HCT116 (cell line): ENCODE measurements at regions not wholly inside any gene's neighbourhood (a gene's known extent, or its start where the extent isn't known, plus 50 kb on each side); places are given as distances from the start of the nearest gene placed in this dataset.

ENCODE experiments used
- ATAC-seq: fragments of 200-7000 bp; cut with Tn5 transposase; 2 replicates; pipeline ENCODE4 v1.9.1; 2020; ENCODE audit warnings: mild to moderate bottlenecking, moderate library complexity
- BruUV-seq: library from RNA; stranded (reverse); fragments of 400-500 nt; replicated peaks from 2 replicates; lab custom pipeline; 2021; lab: Mats Ljungman, UMichigan
- CTCF ChIA-PET: fragments of 300-600 bp; sonication (Branson Sonifier 250); formaldehyde crosslinking; loops from one replicate; lab custom pipeline; 2021; ENCODE audit warnings: antibody characterized with exemption; lab: Charles Lee
- POLR2A ChIA-PET: fragments of 300-600, 350-600 bp; sonication (Branson Sonifier 250); formaldehyde crosslinking; loops from one replicate; lab custom pipeline; 2021; ENCODE audit warnings: antibody characterized with exemption; lab: Charles Lee
- RAD21 ChIA-PET, 2 experiments: fragments of 300-600 bp; sonication (Branson Sonifier 250); formaldehyde crosslinking; loops; one replicate each; lab custom pipeline; 2023; ENCODE audit warnings: low total read pairs in 2 of 2; ENCODE audit not compliant: uncharacterized antibody in 2 of 2, unreplicated experiment in 2 of 2, low non-redundant PET in 1 of 2; lab: Charles Lee
- DNase-seq: peaks from one replicate; pipeline ENCODE4 v3.0.0-alpha.2; 2010; ENCODE audit warnings: low read depth, low spot score
- H2AFZ ChIP-seq: fragments of 200-600 bp; shearing (Covaris generic), sonication (generic); 2 replicates; pipeline ENCODE4 v1.6.1; 2017; ENCODE audit warnings: low read depth, mixed run types, mixed read lengths, antibody characterized with exemption, low read length; ENCODE audit not compliant: poor library complexity, severe bottlenecking
- H3K27ac ChIP-seq: 2 replicates; pipeline ENCODE4 v1.5.1; 2012; ENCODE audit warnings: low read depth, low read length
- H3K27me3 ChIP-seq: fragments of 200-600 bp; sonication (generic); 2 replicates; pipeline ENCODE4 v1.6.1; 2016; ENCODE audit warnings: mixed run types, low read length, mixed read lengths; ENCODE audit not compliant: insufficient read depth
- H3K36me3 ChIP-seq, 2 experiments: fragments of 200-500 bp in 1 of 2; fragments of 200-600 bp in 1 of 2; sonication (Bioruptor generic) in 1 of 2; sonication (generic) in 1 of 2; 2 replicates each; pipeline versions ENCODE4 v1.5.1 to v1.6.1; 2014 to 2016; ENCODE audit warnings: low read length in 2 of 2, inconsistent platforms in 1 of 2, mixed read lengths in 1 of 2, mixed run types in 1 of 2; ENCODE audit not compliant: insufficient read depth in 2 of 2, control insufficient read depth in 1 of 2
- H3K4me1 ChIP-seq, 2 experiments: fragments of 200-600 bp in 1 of 2; sonication (generic) in 1 of 2; 2 replicates each; pipeline versions ENCODE4 v1.5.1 to v1.6.1; 2012 to 2017; ENCODE audit warnings: low read length in 2 of 2, inconsistent platforms in 1 of 2, mild to moderate bottlenecking in 1 of 2, mixed read lengths in 1 of 2, mixed run types in 1 of 2, moderate library complexity in 1 of 2; ENCODE audit not compliant: insufficient read depth in 2 of 2, control insufficient read depth in 1 of 2
- H3K4me2 ChIP-seq: fragments of 200-600 bp; sonication (generic); 2 replicates; pipeline ENCODE4 v1.6.1; 2017; ENCODE audit warnings: mixed run types, low read length, mixed read lengths
- H3K4me3 ChIP-seq, 2 experiments: fragments of 200-600 bp in 1 of 2; sonication (generic) in 1 of 2; replicated peaks in 1 of 2; 2 replicates each; pipeline ENCODE4 v1.5.1; 2011 to 2016; ENCODE audit warnings: low read length in 2 of 2, control low read depth in 1 of 2, low read depth in 1 of 2, mild to moderate bottlenecking in 1 of 2, mixed read lengths in 1 of 2, mixed run types in 1 of 2
- H3K79me2 ChIP-seq: fragments of 200-600 bp; sonication (generic); 2 replicates; pipeline ENCODE4 v1.6.1; 2017; ENCODE audit warnings: mild to moderate bottlenecking, mixed run types, low read length, moderate library complexity, mixed read lengths; ENCODE audit not compliant: insufficient read depth
- H3K9ac ChIP-seq: fragments of 200-600 bp; sonication (generic); 2 replicates; pipeline ENCODE4 v1.6.1; 2016; ENCODE audit warnings: low read length, mixed read lengths
- H3K9me2 ChIP-seq: fragments of 200-600 bp; sonication (generic), shearing (Covaris generic); 2 replicates; pipeline ENCODE4 v1.6.1; 2017; ENCODE audit warnings: mixed run types, mild to moderate bottlenecking, moderate library complexity; ENCODE audit not compliant: insufficient read depth
- H3K9me3 ChIP-seq, 2 experiments: fragments of 200-500 bp in 1 of 2; fragments of 200-600 bp in 1 of 2; sonication (Bioruptor generic) in 1 of 2; sonication (generic) in 1 of 2; 2 replicates each; pipeline ENCODE4 v1.6.1; 2014 to 2017; ENCODE audit warnings: low read length in 2 of 2, mixed read lengths in 2 of 2, inconsistent platforms in 1 of 2, low read depth in 1 of 2, mild to moderate bottlenecking in 1 of 2, mixed run types in 1 of 2, moderate library complexity in 1 of 2; ENCODE audit not compliant: control insufficient read depth in 1 of 2, insufficient read depth in 1 of 2
- H4K20me1 ChIP-seq: fragments of 200-600 bp; sonication (generic), shearing (Covaris generic); 2 replicates; pipeline ENCODE4 v1.6.1; 2017; ENCODE audit warnings: mixed run types, mild to moderate bottlenecking, moderate library complexity; ENCODE audit not compliant: insufficient read depth
- EGR1 ChIP-seq: IDR thresholded peaks from 2 replicates; pipeline ENCODE4 v1.6.1; 2012; ENCODE audit warnings: low read depth
- ELF1 ChIP-seq: IDR thresholded peaks from 2 replicates; pipeline ENCODE4 v1.6.1; 2012; ENCODE audit warnings: low read depth, borderline replicate concordance
- JUND ChIP-seq: IDR thresholded peaks from 2 replicates; pipeline ENCODE4 v1.6.1; 2012
- POLR2AphosphoS5 ChIP-seq: IDR thresholded peaks from 2 replicates; pipeline ENCODE4 v1.6.1; 2011; ENCODE audit warnings: mild to moderate bottlenecking, low read depth, low read length, moderate library complexity
- SRF ChIP-seq: IDR thresholded peaks from 2 replicates; pipeline ENCODE4 v1.6.1; 2012; ENCODE audit warnings: low read depth
- TCF7L2 ChIP-seq: IDR thresholded peaks from 2 replicates; pipeline ENCODE4 v1.7.0; 2011; ENCODE audit warnings: borderline replicate concordance, inconsistent platforms; ENCODE audit not compliant: insufficient read depth, insufficient read length; ENCODE audit errors: extremely low read depth
- ZFX ChIP-seq: fragments of 450-650 bp; IDR thresholded peaks from 2 replicates; pipeline ENCODE4 v1.6.1; 2017
- intact Hi-C: fragments of 100-400 bp; cut with micrococcal nuclease; formaldehyde crosslinking; loops from 2 replicates; pipeline ENCODE4 v1.10.0; 2022
- TF ChIP-seq, protein P1 (sequence below): IDR thresholded peaks from 2 replicates; pipeline ENCODE4 v1.6.1; 2012
- TF ChIP-seq, protein P2 (sequence below): IDR thresholded peaks from 2 replicates; pipeline ENCODE4 v1.6.1; 2011; ENCODE audit warnings: mild to moderate bottlenecking, low read length, moderate library complexity; ENCODE audit not compliant: insufficient replicate concordance; ENCODE audit errors: extremely low read depth
- TF ChIP-seq, protein P3 (sequence below): IDR thresholded peaks from 2 replicates; pipeline ENCODE4 v1.6.1; 2012

DNA sequence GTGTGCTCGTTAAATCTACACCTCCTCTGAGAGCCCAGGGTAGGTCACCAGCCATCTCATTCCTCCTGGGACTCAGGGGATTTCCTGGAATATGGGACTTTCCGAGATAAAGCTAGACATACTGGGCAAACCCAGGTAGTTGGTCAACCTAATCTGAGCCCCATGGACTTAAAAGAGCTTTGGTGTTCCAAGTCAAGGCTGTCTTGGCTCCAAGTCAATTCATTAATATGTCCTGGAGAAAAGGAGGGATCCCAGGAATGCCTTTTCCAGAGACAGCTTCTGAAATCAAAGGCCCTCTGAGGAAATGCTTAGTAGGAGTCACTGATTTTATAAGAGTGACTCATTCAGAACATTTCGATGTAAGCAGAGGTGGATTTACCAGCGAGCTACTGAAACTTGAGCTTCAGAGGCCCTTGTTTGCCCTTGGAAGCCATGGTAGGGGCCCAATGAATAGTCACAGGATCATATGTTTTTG, 137.3 kb upstream of the UBE2E1 start (continued):
- TF ChIP-seq, protein P1, sequence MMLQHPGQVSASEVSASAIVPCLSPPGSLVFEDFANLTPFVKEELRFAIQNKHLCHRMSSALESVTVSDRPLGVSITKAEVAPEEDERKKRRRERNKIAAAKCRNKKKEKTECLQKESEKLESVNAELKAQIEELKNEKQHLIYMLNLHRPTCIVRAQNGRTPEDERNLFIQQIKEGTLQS: no peak
- peak; percentile 96 for TF ChIP-seq JUND

DNA sequence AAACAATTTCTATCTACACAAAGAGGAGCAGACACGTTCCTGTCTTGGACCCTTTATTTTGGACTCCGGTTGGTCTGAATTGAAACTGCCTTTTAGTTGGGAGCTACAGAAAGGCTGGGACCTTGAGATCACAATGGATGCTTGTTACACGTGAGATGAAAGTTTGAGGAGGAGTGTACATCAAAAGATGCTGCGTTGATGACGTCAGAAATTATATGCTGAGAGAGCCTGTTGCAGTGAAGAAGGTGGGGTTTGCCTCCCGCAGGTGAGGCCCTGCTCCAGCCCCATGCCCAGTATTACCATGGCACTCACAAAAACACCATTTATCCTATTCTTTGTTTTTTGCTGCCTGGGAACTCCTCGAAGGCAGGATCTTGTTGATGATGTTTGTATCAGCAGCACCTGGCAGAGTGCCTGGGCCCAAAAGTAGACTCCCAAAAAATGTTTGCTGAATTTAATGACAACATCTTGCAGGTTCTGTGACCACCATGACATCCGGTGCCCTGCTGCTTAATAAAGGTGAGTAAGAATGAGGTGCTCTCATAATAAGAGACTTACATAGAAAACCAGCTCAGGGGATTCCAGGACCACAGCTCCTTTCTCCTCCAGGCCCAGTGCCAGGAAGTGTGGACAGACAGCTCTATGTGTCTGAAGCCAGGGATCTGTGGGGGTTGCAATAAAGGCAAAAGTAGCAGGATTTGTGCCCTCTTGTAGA, 136.1 kb upstream of the UBE2E1 start:
- intact Hi-C loops: loop anchor here (5.0 kb wide), 1 partner anchor 73 kb away; no protein-coding TSS in a partner anchor
- Histone ChIP-seq H3K9ac (peak overlapping the region; percentile 50), H3K9me2 (no peaks in the 10 kb centered on the region), H3K4me1 (peaks cover 38 to 84% of the 10 kb centered on the region in 2 experiments), H2AFZ (peak overlapping the region; percentile 90), H3K27me3 (no peaks in the 10 kb centered on the region), H3K79me2 (no peaks in the 10 kb centered on the region), H3K9me3 (no peaks in the 10 kb centered on the region), H3K4me3 (0 out of 4 replicates have a peak overlapping the region, but pooled peaks of 1 of the 2 experiments have one; percentile 4), H4K20me1 (no peaks in the 10 kb centered on the region), H3K4me2 (peak overlapping the region; percentile 75), H3K27ac (peak overlapping the region; percentile 76), H3K36me3 (no peaks in the 10 kb centered on the region)
- ChIA-PET CTCF (no interaction called here), POLR2A (interaction anchor here (1.3 to 1.8 kb wide), 3 partner anchors 10 to 247 kb away, joined by 4 to 5 read pairs (median 4); partner anchors contain the start of genes NKIRAS1 and RPL15), RAD21 (no interaction called here)
- TF ChIP-seq, protein P1: no peak
- TF ChIP-seq, protein P2, sequence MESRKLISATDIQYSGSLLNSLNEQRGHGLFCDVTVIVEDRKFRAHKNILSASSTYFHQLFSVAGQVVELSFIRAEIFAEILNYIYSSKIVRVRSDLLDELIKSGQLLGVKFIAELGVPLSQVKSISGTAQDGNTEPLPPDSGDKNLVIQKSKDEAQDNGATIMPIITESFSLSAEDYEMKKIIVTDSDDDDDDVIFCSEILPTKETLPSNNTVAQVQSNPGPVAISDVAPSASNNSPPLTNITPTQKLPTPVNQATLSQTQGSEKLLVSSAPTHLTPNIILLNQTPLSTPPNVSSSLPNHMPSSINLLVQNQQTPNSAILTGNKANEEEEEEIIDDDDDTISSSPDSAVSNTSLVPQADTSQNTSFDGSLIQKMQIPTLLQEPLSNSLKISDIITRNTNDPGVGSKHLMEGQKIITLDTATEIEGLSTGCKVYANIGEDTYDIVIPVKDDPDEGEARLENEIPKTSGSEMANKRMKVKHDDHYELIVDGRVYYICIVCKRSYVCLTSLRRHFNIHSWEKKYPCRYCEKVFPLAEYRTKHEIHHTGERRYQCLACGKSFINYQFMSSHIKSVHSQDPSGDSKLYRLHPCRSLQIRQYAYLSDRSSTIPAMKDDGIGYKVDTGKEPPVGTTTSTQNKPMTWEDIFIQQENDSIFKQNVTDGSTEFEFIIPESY: no peak
- TF ChIP-seq, protein P3, sequence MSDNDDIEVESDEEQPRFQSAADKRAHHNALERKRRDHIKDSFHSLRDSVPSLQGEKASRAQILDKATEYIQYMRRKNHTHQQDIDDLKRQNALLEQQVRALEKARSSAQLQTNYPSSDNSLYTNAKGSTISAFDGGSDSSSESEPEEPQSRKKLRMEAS: no peak
- TF ChIP-seq ZFX: peak; percentile 20; the same call in 1 of the 2 replicates
- no peak for TF ChIP-seq EGR1
- no peak for TF ChIP-seq ELF1
- TF ChIP-seq SRF: no peak
- TF ChIP-seq TCF7L2: peak; percentile 94
- no peak for TF ChIP-seq POLR2AphosphoS5
- TF ChIP-seq JUND: no peak
- ATAC-seq (peak; percentile 43), DNase-seq (peak; percentile 56)
- no TSS peak for BruUV-seq
